Endodermal cell (in vitro differentiated cells): ENCODE measurements at regions not wholly inside any gene's neighbourhood (a gene's known extent, or its start where the extent isn't known, plus 50 kb on each side); places are given as distances from the start of the nearest gene placed in this dataset.

Experiments used
- DNase-seq: peaks from one replicate; pipeline ENCODE4 v3.0.0-alpha.2; 2017
- H3K27ac ChIP-seq: 2 replicates; pipeline ENCODE4 v1.5.1; 2013; ENCODE audit warnings: mild to moderate bottlenecking, low read depth, low read length, moderate library complexity
- H3K27me3 ChIP-seq: 2 replicates; pipeline ENCODE4 v1.6.1; 2013; ENCODE audit warnings: mild to moderate bottlenecking, low read length, moderate library complexity; ENCODE audit not compliant: insufficient read depth, control insufficient read depth, poor library complexity, severe bottlenecking
- H3K36me3 ChIP-seq: 2 replicates; pipeline ENCODE4 v1.7.0; 2013; ENCODE audit warnings: mild to moderate bottlenecking, low read length, moderate library complexity; ENCODE audit not compliant: control insufficient read depth, insufficient read depth
- H3K4me1 ChIP-seq: one replicate; pipeline ENCODE4 v1.7.0; 2013; ENCODE audit warnings: low read length; ENCODE audit not compliant: control insufficient read depth, insufficient read depth
- H3K4me3 ChIP-seq: 2 replicates; pipeline ENCODE4 v1.5.1; 2013; ENCODE audit warnings: mild to moderate bottlenecking, low read length, moderate library complexity
- H3K9ac ChIP-seq: 2 replicates; pipeline ENCODE4 v1.6.1; 2013; ENCODE audit warnings: mild to moderate bottlenecking, low read length, moderate library complexity; ENCODE audit not compliant: poor library complexity, severe bottlenecking; ENCODE audit errors: extremely low read depth
- H3K9me3 ChIP-seq: 2 replicates; pipeline ENCODE4 v1.6.1; 2013; ENCODE audit warnings: mild to moderate bottlenecking, low read length, moderate library complexity; ENCODE audit not compliant: control insufficient read depth
- H3K27ac Mint-ChIP-seq: 2 replicates; pipeline ENCODE4 v1.8.0; 2020; ENCODE audit warnings: mixed read lengths
- H3K27me3 Mint-ChIP-seq: 2 replicates; pipeline ENCODE4 v1.8.0; 2021; ENCODE audit warnings: mild to moderate bottlenecking, mixed read lengths; ENCODE audit not compliant: insufficient read depth
- H3K36me3 Mint-ChIP-seq: 2 replicates; pipeline ENCODE4 v1.8.0; 2020; ENCODE audit warnings: low read depth, mixed read lengths
- H3K4me1 Mint-ChIP-seq: 2 replicates; pipeline ENCODE4 v1.8.0; 2020; ENCODE audit warnings: mixed read lengths
- H3K4me3 Mint-ChIP-seq: 2 replicates; pipeline ENCODE4 v1.8.0; 2020; ENCODE audit warnings: mild to moderate bottlenecking, moderate library complexity, mixed read lengths
- H3K9me3 Mint-ChIP-seq: 2 replicates; pipeline ENCODE4 v1.8.0; 2020; ENCODE audit warnings: mild to moderate bottlenecking, mixed read lengths
- CTCF ChIP-seq: fragments of 200-600 bp; sonication (generic); conservative IDR thresholded peaks from 2 replicates; pipeline ENCODE4 v1.5.0; 2021; ENCODE audit warnings: antibody characterized with exemption, mild to moderate bottlenecking
- WGBS, 2 experiments: methylation state at CpG; one replicate each; pipeline versions ENCODE4 v1.1.5 to v1.1.7; 2013; ENCODE audit warnings: missing lambda C conversion rate in 2 of 2, mixed read lengths in 1 of 2; ENCODE audit not compliant: insufficient coverage in 1 of 2, insufficient read length in 1 of 2; 5-methylcytosine and 5-hydroxymethylcytosine counted together

- H3K4me1 ChIP-seq = no peaks in the 10 kb centered on the region
- peaks cover 13% of the 10 kb centered on the region for H3K4me1 Mint-ChIP-seq
- WGBS, 2 experiments = 90 to 94% methylated on average over 2 of the region's 2 CpGs
- no peaks in the 10 kb centered on the region for H3K9me3 ChIP-seq
- no peak overlapping the region for H3K27ac Mint-ChIP-seq
- H3K36me3 Mint-ChIP-seq = no peaks in the 10 kb centered on the region
- no peak for TF ChIP-seq CTCF
- H3K4me3 Mint-ChIP-seq = no peak overlapping the region
- H3K27me3 ChIP-seq = no peaks in the 10 kb centered on the region
- H3K9me3 Mint-ChIP-seq = no peaks in the 10 kb centered on the region
- H3K9ac ChIP-seq = no peak overlapping the region
- DNase-seq = no peak
- no peaks in the 10 kb centered on the region for H3K27me3 Mint-ChIP-seq
- no peak overlapping the region for H3K27ac ChIP-seq
- H3K36me3 ChIP-seq = no peaks in the 10 kb centered on the region
- no peak overlapping the region for H3K4me3 ChIP-seq
Measured at GRCh38 chr15:35843498-35843897, 297.5 kb upstream of the DPH6 start.

GRCh38 chr15:35850284-35850683 lies 304.3 kb upstream of the DPH6 start:
- Histone ChIP-seq H3K4me1 (no peaks in the 10 kb centered on the region), H3K9me3 (no peaks in the 10 kb centered on the region), H3K27ac (no peak overlapping the region), H3K9ac (no peak overlapping the region), H3K36me3 (no peaks in the 10 kb centered on the region), H3K4me3 (no peak overlapping the region), H3K27me3 (no peaks in the 10 kb centered on the region)
- no peaks in the 10 kb centered on the region for H3K9me3 Mint-ChIP-seq
- 93 to 100% methylated on average over 2 of the region's 2 CpGs for WGBS, 2 experiments
- H3K27me3 Mint-ChIP-seq = no peaks in the 10 kb centered on the region
- no peak for TF ChIP-seq CTCF
- no peak overlapping the region for H3K27ac Mint-ChIP-seq
- H3K36me3 Mint-ChIP-seq = no peaks in the 10 kb centered on the region
- no peak overlapping the region for H3K4me3 Mint-ChIP-seq
- no peak for DNase-seq
- no peaks in the 10 kb centered on the region for H3K4me1 Mint-ChIP-seq

- Histone ChIP-seq H3K27me3 (no peaks in the 10 kb centered on the region), H3K36me3 (no peaks in the 10 kb centered on the region), H3K27ac (no peak overlapping the region), H3K9ac (no peak overlapping the region), H3K4me1 (no peaks in the 10 kb centered on the region), H3K4me3 (no peak overlapping the region), H3K9me3 (no peaks in the 10 kb centered on the region)
- Mint-ChIP-seq H3K4me3 (no peak overlapping the region), H3K27ac (no peak overlapping the region), H3K4me1 (no peaks in the 10 kb centered on the region), H3K36me3 (no peaks in the 10 kb centered on the region), H3K9me3 (no peaks in the 10 kb centered on the region), H3K27me3 (no peaks in the 10 kb centered on the region)
- 90 to 91% methylated on average over 1 of the region's 1 CpG for WGBS, 2 experiments
- TF ChIP-seq CTCF = no peak
- no peak for DNase-seq
Measured at GRCh38 chr15:35851491-35851890, 305.5 kb upstream of the DPH6 start.
